NOMO-1 (cell line): ENCODE measurements at regions not wholly inside any gene's neighbourhood (a gene's known extent, or its start where the extent isn't known, plus 50 kb on each side); places are given as distances from the start of the nearest gene placed in this dataset.
"Not testable (repeated sequence)": the region's sequence is repeated elsewhere in the genome, so short reads cannot be mapped to it uniquely, and the experiment has no call there.

Experiments
- DNase-seq, 2 experiments: peaks; one replicate each; lab custom pipeline; 2025; ENCODE audit not compliant: unreplicated experiment in 2 of 2; lab: John Stamatoyannopoulos, UW

- no peak for DNase-seq
Measured at GRCh38 chr4:164526933-164527583, 226.9 kb upstream of the SMIM31 start.

- no peak for DNase-seq
Measured at GRCh38 chr4:164529058-164529457, 224.9 kb upstream of the SMIM31 start.

GRCh38 chr4:164529486-164529885 is 224.4 kb upstream of the SMIM31 start:
- DNase-seq: no peak

GRCh38 chr4:164531336-164531735 is 222.6 kb upstream of the SMIM31 start:
- no peak for DNase-seq

- DNase-seq: no peak
Measured at GRCh38 chr4:164536814-164537213, 217.1 kb upstream of the SMIM31 start.

GRCh38 chr4:164538097-164538496 is 215.8 kb upstream of the SMIM31 start:
- no peak for DNase-seq

- no peak for DNase-seq
Measured at GRCh38 chr4:164540987-164541386, 212.9 kb upstream of the SMIM31 start.

GRCh38 chr4:164542431-164542830 is 211.5 kb upstream of the SMIM31 start:
- DNase-seq: no peak

- no peak for DNase-seq
Measured at GRCh38 chr4:164550989-164551712, 202.8 kb upstream of the SMIM31 start.

GRCh38 chr4:164551713-164552040 is 202.3 kb upstream of the SMIM31 start:
- no peak for DNase-seq

GRCh38 chr4:164571593-164572390 is 182.1 kb upstream of the SMIM31 start:
- no peak for DNase-seq

GRCh38 chr4:164572877-164573279 is 181.1 kb upstream of the SMIM31 start:
- DNase-seq: no peak

GRCh38 chr4:164575861-164576260 is 178.1 kb upstream of the SMIM31 start:
- DNase-seq: no peak

GRCh38 chr4:164579270-164579942 is 174.5 kb upstream of the SMIM31 start:
- no peak for DNase-seq

GRCh38 chr4:164591666-164592065 is 162.3 kb upstream of the SMIM31 start:
- DNase-seq: no peak

- DNase-seq: no peak
Measured at GRCh38 chr4:164595751-164596150, 158.2 kb upstream of the SMIM31 start.

- no peak for DNase-seq
Measured at GRCh38 chr4:164596318-164596878, 157.5 kb upstream of the SMIM31 start.

- no peak for DNase-seq
Measured at GRCh38 chr4:164596927-164597326, 157.0 kb upstream of the SMIM31 start.

GRCh38 chr4:164601653-164602052 is 152.3 kb upstream of the SMIM31 start:
- no peak for DNase-seq

- DNase-seq: not testable (repeated sequence)
Measured at GRCh38 chr4:164605791-164606190, 148.1 kb upstream of the SMIM31 start.

GRCh38 chr4:164606478-164606877 is 147.5 kb upstream of the SMIM31 start:
- no peak for DNase-seq
